GM21786 (cell line): ENCODE measurements at regions not wholly inside any gene's neighbourhood (a gene's known extent, or its start where the extent isn't known, plus 50 kb on each side); places are given as distances from the start of the nearest gene placed in this dataset.

ENCODE experiments used
- ATAC-seq: cut with Tn5 transposase; IDR thresholded peaks from one replicate; pipeline ENCODE4 v1.9.1; 2021; ENCODE audit not compliant: unreplicated experiment

DNA sequence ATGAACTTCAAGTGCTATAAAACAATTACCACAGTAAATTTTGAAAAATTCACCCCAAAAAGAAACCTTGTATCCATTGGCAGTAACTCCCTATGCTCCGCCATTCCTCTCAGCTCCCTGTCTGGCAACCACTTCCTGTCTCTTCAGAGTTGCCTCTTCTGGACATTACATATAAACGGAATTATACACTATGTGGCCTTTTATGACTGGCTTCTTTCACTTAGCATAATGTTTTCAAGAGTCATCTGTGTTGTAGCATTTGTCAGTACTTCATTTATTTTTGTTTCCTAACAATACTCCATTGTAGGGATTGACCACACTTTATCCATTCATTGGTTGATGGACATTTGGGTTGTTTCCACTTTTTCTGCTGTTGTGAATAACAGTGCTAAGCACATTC lies 50.1 kb downstream of the CEP43 start:
- no peak for ATAC-seq

DNA sequence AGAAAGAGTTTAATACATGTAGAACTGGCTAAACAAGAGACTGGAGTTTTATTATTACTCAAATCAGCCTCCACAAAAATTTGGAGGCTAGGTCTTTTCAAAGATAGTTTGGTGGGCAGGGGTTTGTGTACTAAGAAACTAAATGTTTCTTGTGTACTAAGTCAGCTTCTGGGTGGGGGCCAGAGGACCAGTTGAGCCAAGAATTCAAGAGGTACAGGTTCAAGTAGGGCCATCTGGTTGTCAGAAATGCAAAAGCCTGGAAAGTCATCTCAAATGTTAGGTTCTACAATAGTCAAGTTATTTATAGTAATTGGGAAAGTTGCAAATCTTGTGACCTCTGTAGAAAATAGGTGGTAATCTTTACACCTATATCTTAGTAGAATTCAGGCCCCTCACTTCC lies 51.7 kb downstream of the CEP43 start:
- ATAC-seq, result no peak

DNA sequence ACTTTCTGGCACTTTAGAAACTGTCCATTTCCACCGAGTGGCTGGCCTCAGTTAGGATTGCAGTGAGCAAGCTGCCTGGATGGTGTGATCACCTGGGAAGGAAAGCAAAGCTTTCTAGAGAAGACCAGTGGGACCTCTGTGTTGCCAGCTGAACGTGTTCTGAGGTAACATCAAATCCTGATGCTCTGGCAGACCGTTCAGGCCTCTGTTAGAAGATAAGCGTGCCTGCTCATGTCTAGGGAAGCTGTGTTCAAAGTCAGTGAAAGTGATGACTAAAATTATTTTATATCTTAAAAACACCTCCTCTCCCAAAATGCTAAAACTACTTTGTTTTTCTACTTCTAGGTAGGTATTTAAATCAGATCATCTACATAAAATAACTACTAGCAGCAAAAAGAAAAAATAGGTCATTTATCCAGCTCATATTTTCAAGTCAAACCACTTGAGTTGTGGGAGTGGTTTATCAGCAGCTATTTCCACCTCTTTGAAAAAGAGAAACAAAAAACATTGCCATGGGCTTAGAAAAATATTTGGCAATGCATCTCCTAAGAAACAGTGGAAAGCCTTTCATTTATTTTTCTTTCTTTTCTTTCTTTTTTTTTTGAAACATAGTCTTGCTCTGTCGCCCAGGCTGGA lies 54.8 kb downstream of the CEP43 start:
- no peak for ATAC-seq

DNA sequence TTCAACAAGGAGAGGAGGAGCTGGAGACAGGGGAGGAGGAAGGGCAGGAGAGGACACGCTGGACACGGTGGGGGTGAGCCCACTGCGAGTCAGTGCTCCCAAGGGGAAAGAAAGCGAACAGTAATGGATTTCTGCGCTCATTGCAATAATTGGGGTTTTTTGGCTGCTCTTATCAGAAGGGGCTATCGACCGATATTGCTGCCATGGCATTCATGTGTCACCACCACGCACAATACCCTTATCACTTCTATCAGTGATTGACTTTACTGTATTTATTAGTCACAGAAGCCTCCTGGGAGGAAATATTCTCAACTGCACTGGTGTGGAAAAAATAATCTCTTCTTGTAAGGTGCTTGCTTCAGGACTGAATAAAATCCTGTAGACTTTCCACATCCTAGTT lies 55.8 kb downstream of the CEP43 start:
- ATAC-seq, result no peak

DNA sequence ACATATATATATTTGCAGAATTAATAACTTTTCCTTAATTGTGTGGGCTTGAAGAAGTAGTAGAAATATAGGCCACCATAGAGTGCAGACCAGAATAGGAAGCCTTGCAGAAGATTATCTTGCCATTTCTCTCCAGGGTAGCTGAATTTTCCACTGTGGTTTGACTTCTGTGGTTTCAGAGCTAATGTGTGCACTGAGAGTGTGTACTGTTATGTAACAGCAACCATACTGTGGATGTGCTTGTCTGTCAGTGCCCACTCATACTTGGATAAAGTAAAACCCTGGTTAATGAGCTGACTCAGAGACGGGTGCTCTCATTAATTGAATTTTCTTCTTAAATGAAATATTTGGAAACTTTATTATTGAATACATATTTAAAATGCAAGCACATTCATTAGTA lies 57.2 kb downstream of the CEP43 start:
- peak; percentile 98 for ATAC-seq

DNA sequence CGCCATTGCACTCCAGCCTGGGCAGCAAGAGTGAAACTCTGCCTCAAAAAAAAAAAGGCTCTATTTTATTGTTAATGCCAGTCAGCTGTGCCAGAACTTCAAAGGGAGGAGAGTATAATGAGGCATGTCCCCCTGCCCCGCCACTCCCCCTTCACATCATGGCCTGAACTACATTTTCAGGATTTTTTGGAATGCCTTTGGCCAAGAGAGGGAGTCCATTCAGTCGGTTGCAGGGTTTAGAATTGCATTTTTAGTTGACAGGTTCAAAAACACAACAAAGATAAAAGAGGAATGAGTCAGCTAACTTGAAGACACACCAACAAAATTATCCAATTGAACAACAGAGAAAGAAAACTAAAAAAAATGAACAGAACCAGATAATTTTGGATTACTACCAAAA lies 59.1 kb downstream of the CEP43 start:
- ATAC-seq, result no peak
